Calu3 (cell line): ENCODE measurements at regions not wholly inside any gene's neighbourhood (a gene's known extent, or its start where the extent isn't known, plus 50 kb on each side); places are given as distances from the start of the nearest gene placed in this dataset.

ENCODE experiments used
- BruUV-seq: library from RNA; stranded (reverse); fragments of 400-500 nt; replicated peaks from 2 replicates; lab custom pipeline; 2021; lab: Mats Ljungman, UMichigan
- CTCF ChIA-PET: fragments of 300-600 bp; sonication (Branson Sonifier 250); formaldehyde crosslinking; loops from one replicate; lab custom pipeline; 2022; ENCODE audit warnings: antibody characterized with exemption; lab: Charles Lee
- DNase-seq: peaks from one replicate; pipeline ENCODE4 v3.0.0; 2022
- H3K27ac Mint-ChIP-seq: one replicate; pipeline ENCODE4 v1.8.0; 2022; ENCODE audit warnings: mixed read lengths; ENCODE audit not compliant: unreplicated experiment
- H3K27me3 Mint-ChIP-seq: one replicate; pipeline ENCODE4 v1.8.0; 2022; ENCODE audit warnings: mixed read lengths; ENCODE audit not compliant: unreplicated experiment
- H3K36me3 Mint-ChIP-seq: one replicate; pipeline ENCODE4 v1.8.0; 2022; ENCODE audit warnings: mild to moderate bottlenecking, moderate library complexity, mixed read lengths; ENCODE audit not compliant: insufficient read depth, unreplicated experiment
- H3K4me1 Mint-ChIP-seq: one replicate; pipeline ENCODE4 v1.8.0; 2022; ENCODE audit warnings: mild to moderate bottlenecking, low read depth, mixed read lengths; ENCODE audit not compliant: unreplicated experiment
- H3K4me3 Mint-ChIP-seq: one replicate; pipeline ENCODE4 v1.8.0; 2022; ENCODE audit warnings: mild to moderate bottlenecking, low read depth, moderate library complexity, mixed read lengths; ENCODE audit not compliant: unreplicated experiment
- H3K9me3 Mint-ChIP-seq: one replicate; pipeline ENCODE4 v1.8.0; 2022; ENCODE audit warnings: low read depth, mixed read lengths; ENCODE audit not compliant: unreplicated experiment
- intact Hi-C: fragments of 100-400 bp; cut with micrococcal nuclease; formaldehyde crosslinking; loops from one replicate; pipeline ENCODE4 v1.10.0; 2022; ENCODE audit not compliant: unreplicated experiment
- TF ChIP-seq, protein P1 (sequence below): fragments of 200-600 bp; IDR thresholded peaks from one replicate; pipeline ENCODE4 v1.8.0; 2022; ENCODE audit warnings: antibody characterized with exemption; ENCODE audit not compliant: unreplicated experiment

DNA sequence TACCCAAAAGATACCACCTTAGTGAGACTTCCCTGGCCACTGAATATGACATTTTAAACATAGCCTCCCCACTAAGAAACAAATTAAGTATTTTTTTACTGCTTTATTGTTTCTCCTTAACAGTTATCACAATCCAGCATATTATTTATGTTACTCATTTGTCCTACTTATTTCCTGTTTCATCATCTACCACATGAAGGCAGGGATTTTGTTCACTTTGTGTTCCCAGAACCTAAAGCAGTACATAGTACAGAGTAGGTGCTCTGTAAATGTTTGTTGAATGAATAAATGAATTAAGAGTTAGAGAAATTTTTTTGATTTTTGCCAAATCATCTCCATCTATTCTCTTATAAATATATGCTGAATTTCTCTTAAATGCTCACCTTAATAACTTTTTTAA, 318.4 kb upstream of the GIMD1 start:
- TF ChIP-seq, protein P1, sequence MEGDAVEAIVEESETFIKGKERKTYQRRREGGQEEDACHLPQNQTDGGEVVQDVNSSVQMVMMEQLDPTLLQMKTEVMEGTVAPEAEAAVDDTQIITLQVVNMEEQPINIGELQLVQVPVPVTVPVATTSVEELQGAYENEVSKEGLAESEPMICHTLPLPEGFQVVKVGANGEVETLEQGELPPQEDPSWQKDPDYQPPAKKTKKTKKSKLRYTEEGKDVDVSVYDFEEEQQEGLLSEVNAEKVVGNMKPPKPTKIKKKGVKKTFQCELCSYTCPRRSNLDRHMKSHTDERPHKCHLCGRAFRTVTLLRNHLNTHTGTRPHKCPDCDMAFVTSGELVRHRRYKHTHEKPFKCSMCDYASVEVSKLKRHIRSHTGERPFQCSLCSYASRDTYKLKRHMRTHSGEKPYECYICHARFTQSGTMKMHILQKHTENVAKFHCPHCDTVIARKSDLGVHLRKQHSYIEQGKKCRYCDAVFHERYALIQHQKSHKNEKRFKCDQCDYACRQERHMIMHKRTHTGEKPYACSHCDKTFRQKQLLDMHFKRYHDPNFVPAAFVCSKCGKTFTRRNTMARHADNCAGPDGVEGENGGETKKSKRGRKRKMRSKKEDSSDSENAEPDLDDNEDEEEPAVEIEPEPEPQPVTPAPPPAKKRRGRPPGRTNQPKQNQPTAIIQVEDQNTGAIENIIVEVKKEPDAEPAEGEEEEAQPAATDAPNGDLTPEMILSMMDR: no peak
- BruUV-seq: no TSS peak
- intact Hi-C loops: no loop called here
- H3K36me3 Mint-ChIP-seq: no peaks in the 10 kb centered on the region
- no peaks in the 10 kb centered on the region for H3K4me1 Mint-ChIP-seq
- peaks cover 4% of the 10 kb centered on the region for H3K9me3 Mint-ChIP-seq
- no peak overlapping the region for H3K27ac Mint-ChIP-seq
- DNase-seq: no peak
- CTCF ChIA-PET: no interaction called here
- H3K4me3 Mint-ChIP-seq: no peak overlapping the region
- H3K27me3 Mint-ChIP-seq: no peaks in the 10 kb centered on the region

DNA sequence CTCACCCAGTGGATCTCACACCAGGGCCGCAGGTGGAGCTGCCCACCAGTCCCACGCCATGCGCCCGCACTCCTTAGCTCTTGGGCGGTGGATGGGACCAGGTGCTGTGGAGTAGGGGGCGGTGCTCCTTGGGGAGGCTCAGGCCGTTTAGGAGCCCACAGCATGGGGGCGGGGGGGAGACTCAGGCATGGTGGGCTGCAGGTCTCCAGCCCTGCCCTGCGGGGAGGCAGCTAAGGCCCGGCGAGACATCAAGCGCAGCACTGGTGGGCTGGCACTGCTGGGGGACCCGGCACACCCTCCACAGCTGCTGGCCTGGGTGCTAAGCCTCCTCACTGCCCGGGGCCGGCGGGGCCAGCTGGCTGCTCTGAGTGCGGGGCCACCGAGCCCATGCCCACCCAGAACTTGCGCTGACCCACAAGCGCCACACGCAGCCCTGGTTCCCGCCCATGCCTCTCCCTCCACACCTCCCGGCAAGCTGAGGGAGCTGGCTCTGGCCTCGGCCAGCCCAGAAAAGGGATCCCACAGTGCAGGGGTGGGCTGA, 312.9 kb upstream of the GIMD1 start:
- Mint-ChIP-seq H3K9me3 (peaks cover 2% of the 10 kb centered on the region), H3K4me1 (no peaks in the 10 kb centered on the region), H3K27me3 (no peaks in the 10 kb centered on the region), H3K4me3 (no peak overlapping the region), H3K27ac (no peak overlapping the region), H3K36me3 (no peaks in the 10 kb centered on the region)
- TF ChIP-seq, protein P1: no peak
- BruUV-seq: no TSS peak
- intact Hi-C loops: no loop called here
- CTCF ChIA-PET: no interaction called here
- no peak for DNase-seq

DNA sequence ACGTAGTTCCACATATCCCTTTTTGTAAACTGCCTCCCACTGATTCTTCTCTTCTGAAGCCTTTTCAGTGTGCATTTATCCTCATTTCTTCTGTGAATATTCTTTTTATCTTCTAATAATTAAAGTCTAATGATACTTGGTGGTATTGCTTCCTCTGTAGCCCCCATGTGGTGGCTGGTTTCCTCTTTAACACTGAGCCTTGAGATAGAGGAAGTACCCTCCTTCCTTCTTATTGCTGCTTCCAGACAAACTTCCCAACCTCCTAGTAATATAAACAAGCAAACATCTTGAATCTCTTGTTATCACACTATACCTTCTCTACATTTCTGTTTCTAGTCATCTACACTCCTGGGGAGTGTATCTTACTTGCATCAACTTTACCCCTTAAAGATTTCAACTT, 310.5 kb upstream of the GIMD1 start:
- no peaks in the 10 kb centered on the region for H3K27me3 Mint-ChIP-seq
- no peaks in the 10 kb centered on the region for H3K4me1 Mint-ChIP-seq
- no peak overlapping the region for H3K27ac Mint-ChIP-seq
- H3K36me3 Mint-ChIP-seq: no peaks in the 10 kb centered on the region
- TF ChIP-seq, protein P1: no peak
- BruUV-seq: no TSS peak
- DNase-seq: no peak
- H3K4me3 Mint-ChIP-seq: no peak overlapping the region
- intact Hi-C loops: no loop called here
- CTCF ChIA-PET: interaction anchor here (0.6 kb wide), 1 partner anchor 149 kb away, joined by 3 read pairs; no protein-coding TSS in a partner anchor
- no peaks in the 10 kb centered on the region for H3K9me3 Mint-ChIP-seq

DNA sequence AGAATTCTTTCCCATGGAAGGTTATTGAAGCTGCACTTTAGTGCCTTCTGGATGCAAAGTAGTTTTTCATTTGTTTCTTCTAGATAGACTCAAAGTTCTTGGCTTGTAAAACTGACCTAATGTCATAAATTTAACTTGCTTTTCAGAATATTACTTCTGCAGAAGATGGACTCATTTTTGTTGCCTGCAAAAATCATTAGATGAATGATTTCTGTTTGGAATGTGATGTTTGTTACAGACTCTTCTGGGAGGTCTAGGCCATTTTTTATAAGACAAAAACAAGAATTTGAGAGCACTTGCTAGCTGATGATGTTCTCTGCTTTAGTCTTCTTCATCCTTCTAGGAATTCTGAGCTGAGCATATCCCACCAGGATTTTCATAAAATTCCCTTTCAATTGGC, 308.6 kb upstream of the GIMD1 start:
- no peaks in the 10 kb centered on the region for H3K36me3 Mint-ChIP-seq
- H3K27me3 Mint-ChIP-seq: no peaks in the 10 kb centered on the region
- TF ChIP-seq, protein P1: no peak
- H3K4me1 Mint-ChIP-seq: no peaks in the 10 kb centered on the region
- CTCF ChIA-PET: no interaction called here
- H3K9me3 Mint-ChIP-seq: no peaks in the 10 kb centered on the region
- DNase-seq: no peak
- no peak overlapping the region for H3K27ac Mint-ChIP-seq
- intact Hi-C loops: no loop called here
- no peak overlapping the region for H3K4me3 Mint-ChIP-seq
- no TSS peak for BruUV-seq
